Gastrocnemius medialis (tissue), 4 donors: ENCODE measurements at regions not wholly inside any gene's neighbourhood (a gene's known extent, or its start where the extent isn't known, plus 50 kb on each side); places are given as distances from the start of the nearest gene placed in this dataset.

ENCODE experiments used
- CTCF ChIP-seq, 5 experiments: fragments of 450-650 bp in 3 of 5; fragments of 200-600 bp in 2 of 5; sonication (generic) in 2 of 5; IDR thresholded peaks in 4 of 5; conservative IDR thresholded peaks in 1 of 5; 1 replicate in 4 of 5; 2 replicates in 1 of 5; pipeline ENCODE4 v1.5.1; 2016 to 2019; ENCODE audit warnings: antibody characterized with exemption in 5 of 5, mild to moderate bottlenecking in 3 of 5, moderate library complexity in 3 of 5
- POLR2A ChIP-seq, 2 donors: fragments of 450-650 bp; IDR thresholded peaks; one replicate each; pipeline ENCODE4 v1.6.1; 2017; ENCODE audit warnings: antibody characterized with exemption in 2 of 2, mild to moderate bottlenecking in 2 of 2, moderate library complexity in 2 of 2

- TF ChIP-seq CTCF (IDR thresholded peaks at IDR 0.05 in 4 of 5, conservative IDR thresholded peaks at IDR 0.05 in 1 of 5) (no peak), POLR2A (IDR thresholded peaks at IDR 0.05) (no peak)
Measured at GRCh38 chr14:38430522-38430921, 174.6 kb upstream of the CLEC14A start.
